NB4 (cell line): ENCODE measurements at regions not wholly inside any gene's neighbourhood (a gene's known extent, or its start where the extent isn't known, plus 50 kb on each side); places are given as distances from the start of the nearest gene placed in this dataset.

Experiments used
- MYC ChIP-seq: IDR thresholded peaks from 2 replicates; pipeline ENCODE4 v1.6.1; 2011; ENCODE audit warnings: low read depth, low read length
- POLR2A ChIP-seq: IDR thresholded peaks from 2 replicates; pipeline ENCODE4 v1.6.1; 2011; ENCODE audit warnings: mild to moderate bottlenecking; ENCODE audit not compliant: insufficient read length; ENCODE audit errors: extremely low read depth
- TF ChIP-seq, protein P1 (sequence below): IDR thresholded peaks from one replicate; pipeline ENCODE4 v1.5.1; 2012; ENCODE audit warnings: low read depth, low read length

DNA sequence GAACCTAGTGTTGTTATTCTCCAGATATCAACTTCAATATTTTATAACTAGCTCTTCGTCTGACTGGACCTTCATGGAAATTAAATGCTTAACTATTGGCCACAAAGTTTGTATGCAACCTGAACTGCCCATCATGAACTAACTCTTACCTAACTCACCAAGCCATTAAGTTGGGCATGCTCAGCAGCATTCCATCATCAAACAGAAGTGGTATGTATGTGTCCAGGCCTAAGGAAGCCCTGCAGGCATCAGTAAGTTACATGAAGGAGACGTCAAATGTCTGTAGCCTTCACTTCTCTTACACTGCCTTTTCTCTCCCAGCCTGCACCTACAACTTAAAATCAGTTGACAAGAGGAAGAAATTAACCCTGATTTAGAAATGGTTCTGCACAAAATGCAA is 1639.2 kb upstream of the PABPC4L start:
- TF ChIP-seq, protein P1, sequence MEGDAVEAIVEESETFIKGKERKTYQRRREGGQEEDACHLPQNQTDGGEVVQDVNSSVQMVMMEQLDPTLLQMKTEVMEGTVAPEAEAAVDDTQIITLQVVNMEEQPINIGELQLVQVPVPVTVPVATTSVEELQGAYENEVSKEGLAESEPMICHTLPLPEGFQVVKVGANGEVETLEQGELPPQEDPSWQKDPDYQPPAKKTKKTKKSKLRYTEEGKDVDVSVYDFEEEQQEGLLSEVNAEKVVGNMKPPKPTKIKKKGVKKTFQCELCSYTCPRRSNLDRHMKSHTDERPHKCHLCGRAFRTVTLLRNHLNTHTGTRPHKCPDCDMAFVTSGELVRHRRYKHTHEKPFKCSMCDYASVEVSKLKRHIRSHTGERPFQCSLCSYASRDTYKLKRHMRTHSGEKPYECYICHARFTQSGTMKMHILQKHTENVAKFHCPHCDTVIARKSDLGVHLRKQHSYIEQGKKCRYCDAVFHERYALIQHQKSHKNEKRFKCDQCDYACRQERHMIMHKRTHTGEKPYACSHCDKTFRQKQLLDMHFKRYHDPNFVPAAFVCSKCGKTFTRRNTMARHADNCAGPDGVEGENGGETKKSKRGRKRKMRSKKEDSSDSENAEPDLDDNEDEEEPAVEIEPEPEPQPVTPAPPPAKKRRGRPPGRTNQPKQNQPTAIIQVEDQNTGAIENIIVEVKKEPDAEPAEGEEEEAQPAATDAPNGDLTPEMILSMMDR = no peak
- TF ChIP-seq POLR2A (no peak), MYC (no peak)
